ENCODE measurements at regions not wholly inside any gene's neighbourhood (a gene's known extent, or its start where the extent isn't known, plus 50 kb on each side); places are given as distances from the start of the nearest gene placed in this dataset.

DNA sequence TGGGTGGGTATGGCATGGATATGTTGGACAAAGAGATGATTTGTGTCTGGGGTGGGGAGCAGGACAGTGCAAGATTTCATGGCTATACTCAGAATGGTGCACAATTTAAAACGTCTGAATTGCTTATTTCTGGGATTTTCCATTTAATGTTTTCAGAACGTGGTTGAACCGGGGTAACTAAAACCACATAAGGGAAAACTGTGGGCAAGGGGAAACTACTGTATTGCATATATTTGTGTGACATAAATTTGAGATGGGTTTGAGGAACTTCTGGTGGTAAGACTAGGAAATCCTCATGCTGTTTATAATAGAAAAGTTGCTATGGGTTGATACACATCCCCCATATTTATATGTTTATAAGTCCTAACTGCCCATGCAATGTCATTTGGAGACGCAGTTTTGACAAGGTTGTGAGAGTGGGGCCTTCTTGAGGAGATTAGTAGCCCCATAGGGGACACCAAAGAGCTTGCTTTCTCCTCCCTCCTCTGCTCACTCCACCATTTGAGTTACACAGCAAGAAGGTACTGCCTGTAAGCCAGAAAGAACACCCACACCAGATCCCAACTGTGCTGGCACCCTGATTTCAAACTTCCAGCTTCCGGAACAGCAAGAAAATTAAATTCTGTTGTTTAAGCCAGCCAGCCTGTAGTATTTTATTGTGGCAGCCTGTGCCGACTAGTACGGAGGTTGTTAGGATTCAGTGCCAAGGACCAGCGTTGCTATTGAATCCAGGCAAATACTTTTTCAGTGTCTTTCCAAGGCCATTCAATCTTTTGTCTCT lies 2118.9 kb downstream of the MAT2B start:
- TF ChIP-seq, protein P1, sequence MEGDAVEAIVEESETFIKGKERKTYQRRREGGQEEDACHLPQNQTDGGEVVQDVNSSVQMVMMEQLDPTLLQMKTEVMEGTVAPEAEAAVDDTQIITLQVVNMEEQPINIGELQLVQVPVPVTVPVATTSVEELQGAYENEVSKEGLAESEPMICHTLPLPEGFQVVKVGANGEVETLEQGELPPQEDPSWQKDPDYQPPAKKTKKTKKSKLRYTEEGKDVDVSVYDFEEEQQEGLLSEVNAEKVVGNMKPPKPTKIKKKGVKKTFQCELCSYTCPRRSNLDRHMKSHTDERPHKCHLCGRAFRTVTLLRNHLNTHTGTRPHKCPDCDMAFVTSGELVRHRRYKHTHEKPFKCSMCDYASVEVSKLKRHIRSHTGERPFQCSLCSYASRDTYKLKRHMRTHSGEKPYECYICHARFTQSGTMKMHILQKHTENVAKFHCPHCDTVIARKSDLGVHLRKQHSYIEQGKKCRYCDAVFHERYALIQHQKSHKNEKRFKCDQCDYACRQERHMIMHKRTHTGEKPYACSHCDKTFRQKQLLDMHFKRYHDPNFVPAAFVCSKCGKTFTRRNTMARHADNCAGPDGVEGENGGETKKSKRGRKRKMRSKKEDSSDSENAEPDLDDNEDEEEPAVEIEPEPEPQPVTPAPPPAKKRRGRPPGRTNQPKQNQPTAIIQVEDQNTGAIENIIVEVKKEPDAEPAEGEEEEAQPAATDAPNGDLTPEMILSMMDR (IDR thresholded peaks at IDR 0.05), result no peak
- no peak for TF ChIP-seq POLR2A (IDR thresholded peaks at IDR 0.05)
